Suppressor macrophage treated with lipopolysaccharide for 1 hour (primary cell): ENCODE measurements at regions not wholly inside any gene's neighbourhood (a gene's known extent, or its start where the extent isn't known, plus 50 kb on each side); places are given as distances from the start of the nearest gene placed in this dataset.
A peak's percentile ranks its signal among the peaks of the same experiment; 100 is the strongest.
"Not testable (repeated sequence)": the region's sequence is repeated elsewhere in the genome, so short reads cannot be mapped to it uniquely, and the experiment has no call there.

Experiments
- DNase-seq, 3 donors: peaks; one replicate each; pipeline ENCODE4 v3.0.0-alpha.2; 2020 to 2022

DNA sequence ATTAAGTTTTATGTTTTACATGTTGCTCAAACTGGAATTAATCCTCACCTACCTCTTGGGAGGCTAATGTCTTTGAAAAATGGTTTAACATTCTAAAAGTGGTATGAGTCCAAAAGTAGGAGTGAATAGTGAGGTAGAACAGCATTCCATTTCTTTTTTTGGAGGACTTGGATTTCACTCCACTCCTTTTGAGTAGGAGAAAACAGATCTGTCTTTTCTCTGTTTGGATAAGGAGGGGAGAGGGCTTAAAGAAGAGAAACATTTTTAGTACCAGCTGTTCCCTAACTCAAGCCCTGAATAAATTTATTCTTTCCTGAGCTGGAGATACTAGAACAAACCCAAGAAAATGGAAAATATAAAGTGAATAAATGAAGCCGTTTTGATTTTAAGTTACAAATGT is 687.9 kb downstream of the MECOM start:
- no peak for DNase-seq

- DNase-seq, result no peak
Observed at GRCh38 chr3:168974617-168975403, 688.7 kb downstream of the MECOM start.

GRCh38 chr3:168973897-168974296 is 689.6 kb downstream of the MECOM start:
- DNase-seq, result no peak

GRCh38 chr3:168973206-168973605 is 690.3 kb downstream of the MECOM start:
- DNase-seq, result no peak

GRCh38 chr3:168968609-168969008 is 694.9 kb downstream of the MECOM start:
- no peak for DNase-seq

DNA sequence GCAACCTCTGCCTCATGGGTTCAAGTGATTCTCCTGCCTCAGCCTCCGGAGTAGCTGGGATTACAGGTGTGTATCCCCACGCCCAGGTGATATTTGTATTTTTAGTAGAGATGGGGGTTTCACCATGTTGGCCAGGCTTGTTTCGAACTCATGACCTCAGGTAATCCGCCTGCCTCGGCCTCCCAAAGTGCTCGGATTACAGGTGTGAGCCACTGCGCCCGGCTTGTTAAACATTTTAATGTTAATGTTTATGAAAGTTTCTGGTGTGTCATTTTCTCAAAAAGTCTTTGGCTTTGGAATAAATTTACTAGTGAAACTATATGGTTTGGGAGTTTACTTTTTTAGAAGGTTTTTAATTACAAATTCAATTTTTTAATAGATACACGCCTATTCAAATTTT is 698.8 kb downstream of the MECOM start:
- no peak for DNase-seq

DNA sequence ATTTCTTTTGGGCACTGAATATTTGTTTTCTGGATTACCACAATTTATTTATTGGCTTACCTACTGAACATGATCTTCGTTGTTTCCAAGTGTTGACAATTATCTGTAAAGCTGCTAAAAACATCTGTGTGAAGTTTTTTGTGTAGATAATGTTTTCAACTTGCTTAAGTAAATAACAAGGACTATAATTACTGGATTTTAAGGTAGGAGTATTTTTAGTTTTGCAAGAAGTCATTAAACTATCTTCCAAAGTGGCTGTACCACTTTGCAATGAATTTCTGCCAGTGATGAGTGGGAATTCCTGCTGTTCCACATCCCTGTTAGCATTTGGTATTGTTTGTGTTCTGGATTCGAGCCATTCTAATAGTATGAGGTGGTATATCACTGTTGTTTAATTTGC is 702.2 kb downstream of the MECOM start:
- DNase-seq, result no peak

DNA sequence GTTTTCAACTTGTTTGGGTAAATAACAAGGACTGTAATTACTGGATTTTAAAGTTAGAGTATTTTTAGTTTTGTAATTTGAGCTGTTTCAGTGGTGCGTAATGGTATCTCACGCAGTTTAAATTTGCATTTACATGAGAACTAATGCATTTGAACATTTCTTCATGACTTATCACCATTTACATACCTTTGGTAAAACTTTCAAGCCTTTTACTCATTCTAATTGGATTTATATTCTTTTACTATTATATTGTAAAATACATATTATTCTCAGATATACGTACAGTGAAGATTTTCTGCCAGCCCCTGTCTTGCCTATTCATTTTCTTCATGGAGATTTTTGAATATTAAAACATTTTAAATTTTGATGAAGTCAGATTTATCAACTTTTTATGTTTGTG is 703.8 kb downstream of the MECOM start:
- no peak for DNase-seq

DNA sequence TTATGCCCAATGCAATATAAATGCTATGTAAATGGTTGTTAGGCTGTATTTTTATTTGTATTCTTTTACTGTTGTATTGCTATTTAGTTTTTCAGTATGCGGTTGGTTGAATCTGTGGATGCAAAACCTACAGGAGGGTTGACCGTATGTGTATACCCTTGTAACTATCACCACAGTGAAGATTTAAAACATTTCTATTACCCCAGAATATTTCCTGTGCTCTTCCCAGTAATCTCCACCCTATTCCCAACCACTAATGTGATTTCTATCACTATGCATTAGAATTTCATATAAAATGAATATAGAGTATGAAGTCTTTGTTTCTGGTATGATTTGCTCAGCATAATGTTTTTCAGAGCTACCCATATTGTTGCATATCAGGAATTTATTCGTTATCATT is 705.0 kb downstream of the MECOM start:
- DNase-seq, result no peak

GRCh38 chr3:168956076-168956475 is 707.4 kb downstream of the MECOM start:
- DNase-seq, result no peak

- DNase-seq, result peak in 1 of 3 donors; percentile 5
Observed at GRCh38 chr3:168952551-168952950, 711.0 kb downstream of the MECOM start.

GRCh38 chr3:168951884-168952283 is 711.6 kb downstream of the MECOM start:
- DNase-seq, result no peak

DNA sequence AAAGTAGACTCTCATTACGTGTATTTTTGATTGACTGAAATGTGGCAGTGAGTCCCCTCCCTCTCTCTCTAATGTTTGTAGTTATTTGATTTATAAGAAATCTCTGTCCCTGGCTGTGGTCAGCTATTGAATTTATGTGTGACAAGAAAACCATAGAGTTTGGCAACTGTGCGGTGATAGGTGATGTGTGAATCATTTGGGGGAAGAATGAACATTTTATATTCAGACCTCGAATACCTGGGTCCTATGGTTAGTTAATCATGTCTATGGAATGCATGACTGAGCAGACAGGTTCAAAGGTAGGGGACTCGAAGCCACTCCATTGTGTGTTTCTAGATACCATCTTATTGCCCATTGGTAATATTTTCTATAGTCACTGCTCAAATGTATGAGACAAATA is 712.1 kb downstream of the MECOM start:
- DNase-seq, result no peak

- DNase-seq, result no peak
Observed at GRCh38 chr3:168950622-168951021, 712.9 kb downstream of the MECOM start.

DNA sequence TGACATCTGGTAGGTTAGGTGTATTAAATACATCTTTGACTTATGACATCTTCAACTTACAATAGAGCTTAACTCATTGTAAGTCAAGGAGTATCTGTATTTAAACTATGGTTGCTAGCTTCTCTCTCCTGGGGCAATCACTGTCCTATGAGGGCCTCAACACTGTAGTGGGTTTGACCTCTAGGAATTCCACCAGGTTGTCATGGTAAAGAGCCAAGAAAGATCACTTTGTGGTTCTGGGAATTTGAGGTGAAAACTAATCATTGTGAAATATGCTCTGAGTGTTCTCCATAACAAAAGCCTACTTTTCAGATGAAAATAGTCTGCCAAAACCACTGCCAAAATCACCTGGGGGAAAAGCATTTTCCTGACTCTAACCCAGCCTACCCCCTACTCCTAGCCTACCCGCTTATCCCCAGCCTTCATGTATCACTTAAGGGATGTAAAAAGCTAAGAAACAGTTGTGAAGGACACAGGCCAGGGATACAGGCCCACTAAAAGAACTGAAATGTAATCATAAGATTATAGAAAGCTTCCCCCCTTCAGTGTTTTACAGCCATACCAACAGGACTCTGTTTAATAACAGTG is 723.8 kb downstream of the MECOM start:
- DNase-seq, result no peak

DNA sequence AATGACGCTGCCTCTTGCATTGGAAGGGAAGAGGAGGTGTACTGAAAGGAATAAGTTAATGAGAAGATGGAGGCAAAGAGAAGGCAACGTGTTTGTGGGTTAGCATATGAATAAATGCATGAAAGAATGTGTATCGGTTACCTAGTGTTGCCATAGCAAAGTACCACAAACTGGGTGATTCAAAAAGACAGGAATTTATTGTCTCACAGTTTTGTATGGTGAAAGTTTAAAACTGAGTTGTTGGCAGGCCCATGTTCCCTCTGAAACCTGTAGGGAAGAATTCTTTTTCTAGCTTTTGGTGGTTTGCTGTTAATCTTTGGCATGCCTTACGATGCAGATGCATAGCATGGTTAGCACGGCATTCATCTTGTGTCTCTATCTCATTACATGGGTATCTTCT is 729.9 kb downstream of the MECOM start:
- no peak for DNase-seq

DNA sequence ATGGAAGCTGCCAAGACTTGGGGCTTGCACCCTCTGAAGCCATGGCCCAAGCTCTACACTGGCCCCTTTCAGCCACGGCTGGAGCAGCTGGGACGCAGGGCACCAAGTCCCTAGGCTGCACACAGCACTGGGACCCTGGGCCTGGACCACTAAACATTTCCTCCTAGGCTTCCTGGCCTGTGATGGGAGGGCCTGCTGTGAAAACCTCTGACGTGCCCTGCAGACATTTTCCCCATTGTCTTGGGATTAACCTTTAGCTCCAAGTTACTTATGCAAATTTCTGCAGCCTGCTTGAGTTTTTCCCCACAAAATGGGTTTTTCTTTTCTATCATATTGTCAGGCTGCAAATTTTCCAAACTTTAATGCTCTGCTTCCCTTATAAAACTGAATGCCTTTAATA is 733.5 kb downstream of the MECOM start:
- not testable (repeated sequence) for DNase-seq

- DNase-seq, result no peak
Observed at GRCh38 chr3:168926426-168926825, 737.1 kb downstream of the MECOM start.

DNA sequence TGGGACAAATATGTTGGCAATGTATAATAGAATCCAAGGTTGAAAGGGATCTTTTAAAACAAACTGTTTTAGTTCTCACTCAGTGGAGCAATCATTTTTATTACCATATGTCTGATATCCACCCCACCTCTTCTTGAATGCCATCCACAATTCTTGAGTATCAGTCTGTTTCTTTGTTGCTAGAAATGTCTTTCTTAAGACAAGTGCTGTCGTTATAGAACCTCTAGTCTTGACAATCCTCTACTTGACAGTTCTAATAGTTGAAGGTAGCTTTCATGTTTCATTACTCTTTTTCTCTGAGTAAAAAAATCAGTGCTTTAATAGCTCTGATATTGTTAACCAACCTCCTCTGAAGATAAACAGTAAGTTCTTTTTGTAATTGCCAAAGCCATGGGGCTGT is 737.9 kb downstream of the MECOM start:
- DNase-seq, result no peak

- DNase-seq, result no peak
Observed at GRCh38 chr3:168914662-168915061, 748.9 kb downstream of the MECOM start.

DNA sequence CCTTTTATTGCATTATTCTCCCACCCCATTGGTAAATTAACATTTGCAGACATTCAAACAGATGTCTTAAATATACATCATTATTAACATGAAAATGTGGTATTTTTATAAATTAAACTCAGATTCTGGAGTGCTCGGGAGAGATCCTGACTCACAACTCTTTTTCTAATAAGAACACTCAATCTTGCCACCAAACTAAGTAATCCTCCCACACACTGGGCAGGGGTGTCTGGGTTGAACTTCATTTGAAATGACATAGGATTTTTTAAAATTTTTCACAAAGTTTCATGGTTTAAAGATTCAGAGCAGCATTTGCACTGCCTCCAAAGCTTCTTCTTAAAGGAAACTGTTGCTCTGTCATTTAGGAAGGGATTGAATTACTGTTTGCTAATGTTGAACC is 754.3 kb downstream of the MECOM start:
- no peak for DNase-seq

GRCh38 chr3:168895419-168895818 is 768.1 kb downstream of the MECOM start:
- DNase-seq, result no peak

DNA sequence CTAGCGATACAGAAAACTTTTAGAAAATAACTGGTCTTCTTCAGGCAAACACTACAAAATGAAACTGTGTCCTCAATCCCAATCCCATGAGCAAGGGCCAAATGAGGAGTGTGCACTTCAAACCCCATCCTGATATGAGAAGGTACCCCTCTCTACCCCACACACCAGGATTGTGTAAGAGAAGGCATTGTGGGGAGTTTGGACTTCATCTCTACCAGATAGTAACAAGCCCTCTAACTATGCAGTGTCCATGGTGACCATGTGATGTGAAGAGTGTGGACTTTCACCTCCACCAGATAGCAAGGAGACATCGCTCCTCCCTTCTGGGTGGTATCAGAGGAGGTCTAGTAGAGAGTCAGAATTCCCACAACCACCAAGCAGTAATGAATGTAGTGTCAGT is 769.3 kb downstream of the MECOM start:
- no peak for DNase-seq

DNA sequence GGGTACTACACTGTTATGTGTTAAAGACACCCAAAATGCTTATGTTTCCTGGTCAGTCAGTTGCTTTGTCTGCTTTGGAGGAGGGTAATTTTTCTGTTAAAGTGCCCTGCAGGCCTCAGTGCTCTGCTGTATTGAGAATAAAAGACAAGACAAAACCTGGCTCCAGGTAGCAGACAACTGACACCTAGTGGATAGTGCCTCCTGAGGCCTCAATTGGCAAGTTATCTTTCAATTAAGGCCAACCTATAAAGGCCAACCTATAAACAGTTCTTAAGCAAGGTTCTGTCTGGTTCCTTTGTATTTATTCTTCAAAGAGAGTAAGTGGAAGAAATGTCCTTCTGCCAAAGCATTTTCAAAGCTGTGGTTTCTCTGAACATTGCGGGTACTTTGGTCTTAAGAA is 773.8 kb downstream of the MECOM start:
- DNase-seq, result no peak

DNA sequence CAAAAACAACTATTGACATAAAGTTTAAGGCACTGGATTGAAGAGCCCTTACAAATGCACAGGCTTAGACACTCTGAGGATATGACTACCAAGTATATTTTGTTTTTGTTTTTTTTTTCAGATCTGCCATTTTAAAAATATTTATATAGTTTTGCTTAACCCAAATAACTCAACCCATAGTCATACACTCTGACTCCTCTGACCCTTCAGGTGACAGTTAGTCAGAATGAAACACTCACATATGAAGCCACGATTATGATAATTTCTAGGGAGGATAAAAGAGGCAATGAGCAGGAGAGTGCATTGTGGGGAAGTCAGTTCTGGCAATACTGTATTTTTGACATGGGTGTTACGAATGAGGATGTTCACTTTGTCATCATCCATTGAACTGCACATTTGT is 774.7 kb downstream of the MECOM start:
- DNase-seq, result no peak
